ENCODE measurements at regions not wholly inside any gene's neighbourhood (a gene's known extent, or its start where the extent isn't known, plus 50 kb on each side); places are given as distances from the start of the nearest gene placed in this dataset.

GRCh38 chr12:124629789-124630480, 62.5 kb upstream of the NCOR2 start:
- no peak for TF ChIP-seq EZH2 (IDR thresholded peaks at IDR 0.05; ENCODE audit: low read length)
- TF ChIP-seq CTCF (optimal IDR thresholded peaks at IDR 0.05 in 1 of 3, IDR thresholded peaks at IDR 0.05 in 1 of 3, conservative IDR thresholded peaks at IDR 0.05 in 1 of 3; ENCODE audit: extremely low read depth in 1 of 3, insufficient read depth in 2 of 3, low read length in 3 of 3), result no peak
- Histone ChIP-seq H3K9ac (ENCODE audit: control insufficient read depth, extremely low read depth, insufficient read depth, low read length) (no peak overlapping the region), H3K27ac (ENCODE audit: control insufficient read depth, insufficient read depth, low read length) (no peak overlapping the region), H4K20me1 (ENCODE audit: control insufficient read depth, extremely low read depth, insufficient read depth, low read length) (no peaks in the 10 kb centered on the region), H2AFZ (ENCODE audit: control insufficient read depth, low read length) (no peak overlapping the region), H3K27me3 (ENCODE audit: control insufficient read depth, extremely low read depth, insufficient read depth, low read length) (no peaks in the 10 kb centered on the region), H3K4me3 (ENCODE audit: control insufficient read depth in 2 of 3, extremely low read depth in 1 of 3, insufficient read depth in 2 of 3, low read depth in 1 of 3, low read length in 3 of 3) (no peak overlapping the region), H3K9me3 (ENCODE audit: control insufficient read depth, low read depth, low read length) (no peaks in the 10 kb centered on the region), H3K9me1 (ENCODE audit: control insufficient read depth, extremely low read depth, insufficient read depth, low read length) (no peaks in the 10 kb centered on the region), H3K4me2 (ENCODE audit: control insufficient read depth, extremely low read depth, insufficient read depth, low read depth, low read length) (no peak overlapping the region), H3K79me2 (ENCODE audit: control insufficient read depth, insufficient read depth, low read length) (no peaks in the 10 kb centered on the region), H3K4me1 (ENCODE audit: control insufficient read depth, extremely low read depth, insufficient read depth, low read length) (peaks cover 35% of the 10 kb centered on the region), H3K36me3 (ENCODE audit: control insufficient read depth in 2 of 2, extremely low read depth in 1 of 2, insufficient read depth in 2 of 2, low read length in 2 of 2) (no peaks in the 10 kb centered on the region)
- FAIRE-seq (no peak), DNase-seq (ENCODE audit: low read depth, low spot score) (no peak)
- dilution Hi-C loops (cut with MboI; ENCODE audit: extremely low pct_ligation_motif_present, low sequenced_read_pairs), result no loop called here

- TF ChIP-seq EZH2 (IDR thresholded peaks at IDR 0.05; ENCODE audit: low read length), result no peak
- no peak for TF ChIP-seq CTCF (optimal IDR thresholded peaks at IDR 0.05 in 1 of 3, IDR thresholded peaks at IDR 0.05 in 1 of 3, conservative IDR thresholded peaks at IDR 0.05 in 1 of 3; ENCODE audit: extremely low read depth in 1 of 3, insufficient read depth in 2 of 3, low read length in 3 of 3)
- Histone ChIP-seq H3K27ac (ENCODE audit: control insufficient read depth, insufficient read depth, low read length) (no peak overlapping the region), H3K9ac (ENCODE audit: control insufficient read depth, extremely low read depth, insufficient read depth, low read length) (no peak overlapping the region), H3K4me2 (ENCODE audit: control insufficient read depth, extremely low read depth, insufficient read depth, low read depth, low read length) (no peak overlapping the region), H3K9me1 (ENCODE audit: control insufficient read depth, extremely low read depth, insufficient read depth, low read length) (no peaks in the 10 kb centered on the region), H3K9me3 (ENCODE audit: control insufficient read depth, low read depth, low read length) (no peaks in the 10 kb centered on the region), H3K79me2 (ENCODE audit: control insufficient read depth, insufficient read depth, low read length) (no peaks in the 10 kb centered on the region), H4K20me1 (ENCODE audit: control insufficient read depth, extremely low read depth, insufficient read depth, low read length) (no peaks in the 10 kb centered on the region), H2AFZ (ENCODE audit: control insufficient read depth, low read length) (no peak overlapping the region), H3K4me3 (ENCODE audit: control insufficient read depth in 2 of 3, extremely low read depth in 1 of 3, insufficient read depth in 2 of 3, low read depth in 1 of 3, low read length in 3 of 3) (no peak overlapping the region), H3K4me1 (ENCODE audit: control insufficient read depth, extremely low read depth, insufficient read depth, low read length) (peaks cover 36% of the 10 kb centered on the region), H3K27me3 (ENCODE audit: control insufficient read depth, extremely low read depth, insufficient read depth, low read length) (no peaks in the 10 kb centered on the region), H3K36me3 (ENCODE audit: control insufficient read depth in 2 of 2, extremely low read depth in 1 of 2, insufficient read depth in 2 of 2, low read length in 2 of 2) (no peaks in the 10 kb centered on the region)
- no peak for DNase-seq (ENCODE audit: low read depth, low spot score)
- dilution Hi-C loops (cut with MboI; ENCODE audit: extremely low pct_ligation_motif_present, low sequenced_read_pairs), result no loop called here
- no peak for FAIRE-seq
Observed at GRCh38 chr12:124629117-124629516, 61.7 kb upstream of the NCOR2 start.
